ENCODE measurements at regions not wholly inside any gene's neighbourhood (a gene's known extent, or its start where the extent isn't known, plus 50 kb on each side); places are given as distances from the start of the nearest gene placed in this dataset.

GRCh38 chr6:142613981-142614380 is 312.2 kb downstream of the ADGRG6 start:
- no peak for TF ChIP-seq LEF1 (IDR thresholded peaks at IDR 0.05; ENCODE audit: borderline replicate concordance)
- TF ChIP-seq BHLHE40 (IDR thresholded peaks at IDR 0.05; ENCODE audit: borderline replicate concordance), result no peak

Data from HEK293T (cell line).